IgD-negative memory B cell (primary cell): ENCODE measurements at regions not wholly inside any gene's neighbourhood (a gene's known extent, or its start where the extent isn't known, plus 50 kb on each side); places are given as distances from the start of the nearest gene placed in this dataset.

Experiments
- H3K27ac Mint-ChIP-seq, 3 donors: one replicate each; pipeline ENCODE4 v1.8.0; 2020 to 2022; ENCODE audit warnings: mild to moderate bottlenecking in 3 of 3, mixed read lengths in 3 of 3, moderate library complexity in 1 of 3
- H3K27me3 Mint-ChIP-seq: one replicate; pipeline ENCODE4 v1.8.0; 2021; ENCODE audit warnings: mixed read lengths
- H3K36me3 Mint-ChIP-seq: one replicate; pipeline ENCODE4 v1.8.0; 2020; ENCODE audit warnings: mild to moderate bottlenecking, mixed read lengths
- H3K4me1 Mint-ChIP-seq, 3 donors: one replicate each; pipeline ENCODE4 v1.8.0; 2020 to 2022; ENCODE audit warnings: mixed read lengths in 3 of 3, mild to moderate bottlenecking in 1 of 3
- H3K4me3 Mint-ChIP-seq, 4 donors: one replicate each; pipeline ENCODE4 v1.8.0; 2020 to 2022; ENCODE audit warnings: mild to moderate bottlenecking in 4 of 4, mixed read lengths in 4 of 4, moderate library complexity in 3 of 4
- H3K9me3 Mint-ChIP-seq, 3 donors: one replicate each; pipeline ENCODE4 v1.8.0; 2020 to 2021; ENCODE audit warnings: mixed read lengths in 3 of 3, mild to moderate bottlenecking in 1 of 3

DNA sequence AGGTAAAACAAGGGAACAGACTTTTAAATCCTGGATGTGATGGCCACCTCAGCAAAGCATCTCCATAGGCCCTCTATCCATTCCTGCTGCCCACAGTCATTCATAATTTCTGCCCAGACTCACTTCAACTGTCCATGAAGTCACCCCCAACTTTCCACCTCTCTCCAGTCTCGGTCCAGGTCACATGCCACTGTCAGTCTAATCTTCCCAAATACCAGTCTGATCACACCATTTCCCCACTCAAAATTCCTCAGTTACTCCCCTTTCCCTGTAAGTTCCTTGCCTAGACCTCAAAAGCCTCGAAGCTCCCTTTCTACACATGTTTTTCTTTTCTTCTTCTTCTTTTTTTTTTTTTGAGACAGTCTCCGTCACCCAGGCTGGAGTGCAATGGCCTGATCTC, 51.2 kb upstream of the HOPX start:
- peaks cover 4% of the 10 kb centered on the region for H3K27me3 Mint-ChIP-seq
- H3K4me3 Mint-ChIP-seq, result no peak overlapping the region
- H3K27ac Mint-ChIP-seq, result no peak overlapping the region
- peaks cover under 1% of the 10 kb centered on the region for H3K36me3 Mint-ChIP-seq
- no peaks in the 10 kb centered on the region for H3K9me3 Mint-ChIP-seq
- H3K4me1 Mint-ChIP-seq, result peaks cover 0 to 12% (median 7%) of the 10 kb centered on the region in 3 donors

DNA sequence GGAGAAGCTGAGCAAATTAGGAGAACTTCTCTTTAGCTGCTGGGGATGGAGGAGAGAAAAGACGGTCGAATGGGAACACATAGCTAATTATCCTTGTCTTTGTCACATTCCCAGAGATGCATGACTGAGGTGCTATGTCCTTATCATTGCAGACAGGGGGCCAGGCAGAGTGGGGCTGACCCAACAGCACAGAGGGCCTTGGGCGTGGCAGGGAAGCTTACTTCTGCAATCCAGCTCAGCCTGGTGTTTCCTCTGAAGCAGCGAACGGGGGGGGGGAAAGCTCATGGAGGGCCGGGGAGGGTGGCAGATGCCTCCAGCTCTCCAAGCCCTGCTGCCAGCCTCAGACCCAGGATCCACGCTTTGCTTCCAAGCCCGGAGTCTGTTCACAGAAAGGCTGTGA, 50.8 kb upstream of the HOPX start:
- H3K4me1 Mint-ChIP-seq, result peaks cover 0 to 12% (median 7%) of the 10 kb centered on the region in 3 donors
- H3K9me3 Mint-ChIP-seq, result no peaks in the 10 kb centered on the region
- H3K27me3 Mint-ChIP-seq, result peaks cover 4% of the 10 kb centered on the region
- H3K4me3 Mint-ChIP-seq, result no peak overlapping the region
- no peak overlapping the region for H3K27ac Mint-ChIP-seq
- H3K36me3 Mint-ChIP-seq, result no peaks in the 10 kb centered on the region
